Vagina (tissue), 2 donors: ENCODE measurements at regions not wholly inside any gene's neighbourhood (a gene's known extent, or its start where the extent isn't known, plus 50 kb on each side); places are given as distances from the start of the nearest gene placed in this dataset.

Source experiments
- CTCF ChIP-seq, 3 experiments: fragments of 450-650 bp in 2 of 3; fragments of 200-600 bp in 1 of 3; sonication (generic) in 1 of 3; IDR thresholded peaks; one replicate each; pipeline ENCODE4 v1.5.1; 2017 to 2019; ENCODE audit warnings: antibody characterized with exemption in 3 of 3, mild to moderate bottlenecking in 2 of 3, moderate library complexity in 2 of 3
- POLR2A ChIP-seq, 2 donors: fragments of 450-650 bp; IDR thresholded peaks; one replicate each; pipeline ENCODE4 v1.6.1; 2017; ENCODE audit warnings: antibody characterized with exemption in 2 of 2, mild to moderate bottlenecking in 2 of 2, moderate library complexity in 2 of 2
- POLR2AphosphoS5 ChIP-seq, 2 donors: sonication (generic); formaldehyde crosslinking; IDR thresholded peaks; one replicate each; pipeline ENCODE4 v1.9.0; 2017; ENCODE audit warnings: antibody characterized with exemption in 2 of 2, mild to moderate bottlenecking in 2 of 2, low read depth in 1 of 2; ENCODE audit not compliant: insufficient read depth in 1 of 2

DNA sequence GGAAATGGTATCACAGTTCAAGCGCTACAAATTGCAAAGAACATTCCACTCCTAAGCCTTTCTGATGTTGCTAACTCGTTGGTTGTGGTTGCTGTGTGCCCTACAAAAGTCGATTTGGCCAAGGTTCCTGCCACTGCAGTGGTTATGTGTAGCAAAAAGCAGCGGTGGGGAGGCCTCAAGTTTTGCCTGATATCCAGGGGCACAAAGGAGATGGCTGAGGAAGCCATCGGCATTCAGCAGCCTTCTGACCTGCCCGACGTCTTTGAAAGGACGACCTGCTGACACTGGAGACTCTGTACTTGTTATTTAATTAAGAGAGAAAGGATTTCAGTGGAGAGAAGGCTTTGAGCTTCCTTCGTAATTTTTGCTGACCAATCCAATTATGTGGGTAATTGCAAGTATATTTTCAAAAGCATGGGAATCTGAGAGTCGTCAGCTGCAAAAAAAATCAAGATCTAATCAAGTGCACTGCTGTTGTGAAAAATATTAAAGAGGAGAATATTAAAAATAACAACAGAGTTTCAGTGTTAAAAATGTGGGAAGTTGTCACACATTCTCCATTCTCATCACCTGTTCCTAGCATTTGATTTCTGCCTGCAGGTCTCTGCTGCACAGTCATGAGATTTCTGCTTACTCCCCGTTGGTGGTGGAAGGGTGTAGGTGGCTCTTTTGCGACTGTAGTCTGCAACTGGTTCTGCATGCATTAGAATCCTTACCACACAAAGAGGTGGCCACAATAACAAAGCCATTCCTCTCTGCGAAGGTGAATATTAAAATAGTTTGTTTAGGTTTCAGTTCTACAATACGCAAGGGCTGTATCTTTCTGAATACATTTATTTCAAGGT lies 319.2 kb downstream of the IRX2 start:
- TF ChIP-seq CTCF (IDR thresholded peaks at IDR 0.05) (no peak), POLR2AphosphoS5 (IDR thresholded peaks at IDR 0.05; ENCODE audit: insufficient read depth in 1 of 2, low read depth in 1 of 2) (no peak), POLR2A (IDR thresholded peaks at IDR 0.05) (no peak)
